HepG2 (cell line): ENCODE measurements at regions not wholly inside any gene's neighbourhood (a gene's known extent, or its start where the extent isn't known, plus 50 kb on each side); places are given as distances from the start of the nearest gene placed in this dataset.

Experiments
- ATAC-seq: fragments of 200-7000 bp; cut with Tn5 transposase; 3 replicates; pipeline ENCODE4 v1.9.1; 2020; ENCODE audit warnings: mild to moderate bottlenecking, moderate library complexity
- BruUV-seq: library from RNA; stranded (reverse); fragments of 400-500 nt; replicated peaks from 2 replicates; lab custom pipeline; 2021; lab: Mats Ljungman, UMichigan
- CTCF ChIA-PET: fragments of 300-600 bp; formaldehyde crosslinking; extraction: SDS; loops from one replicate; lab custom pipeline; 2021; ENCODE audit warnings: low total read pairs, inconsistent platforms, low intra/inter-chr PET ratio; lab: Yijun Ruan, JAX
- POLR2A ChIA-PET: fragments of 350-600 bp; sonication (Branson Sonifier 250); formaldehyde crosslinking; loops from one replicate; lab custom pipeline; 2020; ENCODE audit warnings: antibody characterized with exemption, inconsistent platforms; lab: Yijun Ruan, JAX
- DNase-seq: peaks from one replicate; pipeline ENCODE4 v3.0.0-alpha.2; 2015; ENCODE audit warnings: low spot score
- FAIRE-seq: peaks from 3 replicates; lab custom pipeline; 2011; peaks lifted over from hg19 to GRCh38; lab: Jason Lieb, UNC
- H2AFZ ChIP-seq: one replicate; pipeline ENCODE4 v1.6.1; 2011; ENCODE audit warnings: low read length, inconsistent platforms
- H3K27ac ChIP-seq: fragments of 300-600 bp; 3 replicates; pipeline ENCODE4 v1.8.0; 2011; ENCODE audit warnings: mixed run types, mild to moderate bottlenecking, mixed read lengths, low read length, inconsistent platforms; ENCODE audit not compliant: insufficient read depth; ENCODE audit errors: extremely low read length
- H3K27me3 ChIP-seq, 2 experiments: fragments of 200-600 bp in 1 of 2; 2 replicates in 1 of 2; 3 replicates in 1 of 2; pipeline versions ENCODE4 v1.6.0 to v1.8.0; 2011; ENCODE audit warnings: low read length in 2 of 2, mild to moderate bottlenecking in 2 of 2, moderate library complexity in 2 of 2, inconsistent platforms in 1 of 2; ENCODE audit not compliant: insufficient read depth in 2 of 2, control insufficient read depth in 1 of 2
- H3K36me3 ChIP-seq, 2 experiments: fragments of 200-600 bp in 1 of 2; replicated peaks in 1 of 2; 2 replicates in 1 of 2; 3 replicates in 1 of 2; pipeline versions ENCODE4 v1.5.1 to v1.8.0; 2011; ENCODE audit warnings: low read length in 2 of 2, inconsistent platforms in 1 of 2; ENCODE audit not compliant: insufficient read depth in 2 of 2, control insufficient read depth in 1 of 2
- H3K4me1 ChIP-seq: 2 replicates; pipeline ENCODE4 v1.5.1; 2012; ENCODE audit warnings: low read length, inconsistent platforms; ENCODE audit not compliant: insufficient read depth
- H3K4me2 ChIP-seq: 2 replicates; pipeline ENCODE4 v1.6.0; 2011; ENCODE audit warnings: low read depth, low read length, inconsistent platforms
- H3K4me3 ChIP-seq, 3 experiments: fragments of 200-600 bp in 1 of 3; sonication (generic), shearing (Covaris generic) in 1 of 3; replicated peaks in 1 of 3; 2 replicates each; pipeline ENCODE4 v1.5.1; 2011 to 2016; ENCODE audit warnings: low read length in 3 of 3, inconsistent platforms in 2 of 3, low read depth in 2 of 3, mild to moderate bottlenecking in 2 of 3, control low read depth in 1 of 3, mixed read lengths in 1 of 3; ENCODE audit not compliant: insufficient read depth in 1 of 3
- H3K79me2 ChIP-seq: one replicate; pipeline ENCODE4 v1.6.1; 2011; ENCODE audit warnings: low read length, inconsistent platforms; ENCODE audit not compliant: insufficient read depth
- H3K9ac ChIP-seq: 2 replicates; pipeline ENCODE4 v1.6.0; 2011; ENCODE audit warnings: mild to moderate bottlenecking, low read depth, low read length, inconsistent platforms; ENCODE audit not compliant: insufficient read depth
- H3K9me3 ChIP-seq: 2 replicates; pipeline ENCODE4 v1.5.1; 2012; ENCODE audit warnings: mild to moderate bottlenecking, low read length
- H4K20me1 ChIP-seq: 2 replicates; pipeline ENCODE4 v1.6.0; 2011; ENCODE audit warnings: inconsistent platforms, mild to moderate bottlenecking, low read length, moderate library complexity; ENCODE audit not compliant: insufficient read depth
- FOXP4 ChIP-seq: sonication (generic); formaldehyde crosslinking; IDR thresholded peaks from 2 replicates; pipeline ENCODE4 v1.4.0; 2020; ENCODE audit warnings: missing genetic modification reagents
- HIVEP1 ChIP-seq: sonication (generic); formaldehyde crosslinking; IDR thresholded peaks from 2 replicates; pipeline ENCODE4 v1.4.0; 2020; ENCODE audit warnings: mild to moderate bottlenecking, missing genetic modification reagents
- HNF4A ChIP-seq: sonication (generic); formaldehyde crosslinking; IDR thresholded peaks from 2 replicates; pipeline ENCODE4 v1.4.0; 2020; ENCODE audit warnings: missing genetic modification reagents
- KAT2B ChIP-seq: fragments of 150-350 bp; IDR thresholded peaks from 2 replicates; pipeline ENCODE4 v1.6.1; 2014; ENCODE audit warnings: low read depth, low read length, borderline replicate concordance
- KAT8 ChIP-seq: IDR thresholded peaks from 2 replicates; pipeline ENCODE4 v1.6.1; 2016; ENCODE audit warnings: missing genetic modification reagents, missing compliant biosample characterization
- KDM3A ChIP-seq: IDR thresholded peaks from 2 replicates; pipeline ENCODE4 v1.6.1; 2018; ENCODE audit warnings: low read depth, missing compliant biosample characterization
- KDM6A ChIP-seq: IDR thresholded peaks from 2 replicates; pipeline ENCODE4 v1.6.1; 2016; ENCODE audit warnings: low read depth
- NKX3-1 ChIP-seq: sonication (generic); formaldehyde crosslinking; IDR thresholded peaks from 2 replicates; pipeline ENCODE4 v1.5.0; 2020; ENCODE audit warnings: missing genetic modification reagents
- NR0B2 ChIP-seq: sonication (generic); formaldehyde crosslinking; IDR thresholded peaks from 2 replicates; pipeline ENCODE4 v1.4.0; 2020; ENCODE audit warnings: mild to moderate bottlenecking, missing genetic modification reagents
- STAG1 ChIP-seq: sonication (generic); formaldehyde crosslinking; IDR thresholded peaks from 2 replicates; pipeline ENCODE4 v1.4.0; 2020; ENCODE audit warnings: missing genetic modification reagents
- ZFAT ChIP-seq: sonication (generic); formaldehyde crosslinking; conservative IDR thresholded peaks from 2 replicates; pipeline ENCODE4 v1.8.1; 2023; ENCODE audit warnings: missing genetic modification reagents, inconsistent platforms
- ZNF296 ChIP-seq: sonication (generic); formaldehyde crosslinking; conservative IDR thresholded peaks from 2 replicates; pipeline ENCODE4 v1.5.0; 2020; ENCODE audit warnings: mild to moderate bottlenecking, missing genetic modification reagents
- ZNF562 ChIP-seq: sonication (generic); formaldehyde crosslinking; IDR thresholded peaks from 2 replicates; pipeline ENCODE4 v1.8.0; 2022; ENCODE audit warnings: missing genetic modification reagents, borderline replicate concordance
- ZNF724P ChIP-seq: sonication (generic); formaldehyde crosslinking; IDR thresholded peaks from 2 replicates; pipeline ENCODE4 v1.8.0; 2022; ENCODE audit warnings: missing genetic modification reagents, borderline replicate concordance
- ZSCAN29 ChIP-seq: sonication (generic); formaldehyde crosslinking; conservative IDR thresholded peaks from 2 replicates; pipeline ENCODE4 v1.4.0; 2020; ENCODE audit warnings: mild to moderate bottlenecking, missing genetic modification reagents
- in situ Hi-C: cut with HindIII; loops from 2 replicates; pipeline ENCODE4 v1.10.0; 2017; ENCODE audit warnings: low pct_unique_long_range_greater_than_20kb; ENCODE audit not compliant: extremely low pct_ligation_motif_present
- intact Hi-C: fragments of 100-400 bp; cut with micrococcal nuclease; formaldehyde crosslinking; loops from one replicate; pipeline ENCODE4 v1.10.0; 2022; ENCODE audit not compliant: unreplicated experiment
- TF ChIP-seq, protein P1 (sequence below): sonication (generic); formaldehyde crosslinking; IDR thresholded peaks from 2 replicates; pipeline ENCODE4 v1.8.1; 2023; ENCODE audit warnings: mild to moderate bottlenecking, missing genetic modification reagents

GRCh38 chrX:42839632-42840031 lies 61.7 kb upstream of the PPP1R2C start:
- no peaks in the 10 kb centered on the region for H3K4me1 ChIP-seq
- H3K27ac ChIP-seq = no peak overlapping the region
- intact Hi-C loops (no loop called here), in situ Hi-C loops (no loop called here)
- no peak overlapping the region for H2AFZ ChIP-seq
- H3K4me2 ChIP-seq = no peak overlapping the region
- FAIRE-seq (no peak), ATAC-seq (no peak), DNase-seq (no peak)
- no peaks in the 10 kb centered on the region for H3K79me2 ChIP-seq
- TF ChIP-seq ZNF296 (CRISPR knock-in tag) (no peak), HIVEP1 (CRISPR knock-in tag) (no peak), NR0B2 (CRISPR knock-in tag) (no peak), HNF4A (no peak), NKX3-1 (CRISPR knock-in tag) (no peak), KAT2B (no peak), ZNF724P (CRISPR knock-in tag) (no peak), FOXP4 (CRISPR knock-in tag) (no peak), ZNF562 (CRISPR knock-in tag) (no peak), KDM3A (CRISPR knock-in tag) (no peak), STAG1 (CRISPR knock-in tag) (no peak), ZSCAN29 (CRISPR knock-in tag) (no peak), KAT8 (CRISPR knock-in tag) (no peak), KDM6A (CRISPR knock-in tag) (no peak), ZFAT (CRISPR knock-in tag) (no peak)
- TF ChIP-seq, protein P1, sequence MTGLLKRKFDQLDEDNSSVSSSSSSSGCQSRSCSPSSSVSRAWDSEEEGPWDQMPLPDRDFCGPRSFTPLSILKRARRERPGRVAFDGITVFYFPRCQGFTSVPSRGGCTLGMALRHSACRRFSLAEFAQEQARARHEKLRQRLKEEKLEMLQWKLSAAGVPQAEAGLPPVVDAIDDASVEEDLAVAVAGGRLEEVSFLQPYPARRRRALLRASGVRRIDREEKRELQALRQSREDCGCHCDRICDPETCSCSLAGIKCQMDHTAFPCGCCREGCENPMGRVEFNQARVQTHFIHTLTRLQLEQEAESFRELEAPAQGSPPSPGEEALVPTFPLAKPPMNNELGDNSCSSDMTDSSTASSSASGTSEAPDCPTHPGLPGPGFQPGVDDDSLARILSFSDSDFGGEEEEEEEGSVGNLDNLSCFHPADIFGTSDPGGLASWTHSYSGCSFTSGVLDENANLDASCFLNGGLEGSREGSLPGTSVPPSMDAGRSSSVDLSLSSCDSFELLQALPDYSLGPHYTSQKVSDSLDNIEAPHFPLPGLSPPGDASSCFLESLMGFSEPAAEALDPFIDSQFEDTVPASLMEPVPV = no peak
- H3K36me3 ChIP-seq = no peaks in the 10 kb centered on the region
- H3K9ac ChIP-seq = no peak overlapping the region
- ChIA-PET POLR2A (no interaction called here), CTCF (no interaction called here)
- BruUV-seq = no TSS peak
- no peaks in the 10 kb centered on the region for H3K27me3 ChIP-seq
- no peaks in the 10 kb centered on the region for H3K9me3 ChIP-seq
- no peaks in the 10 kb centered on the region for H4K20me1 ChIP-seq
- H3K4me3 ChIP-seq = no peak overlapping the region
